ENCODE measurements at regions not wholly inside any gene's neighbourhood (a gene's known extent, or its start where the extent isn't known, plus 50 kb on each side); places are given as distances from the start of the nearest gene placed in this dataset.

GRCh38 chr17:6299275-6299674 is 135.6 kb downstream of the AIPL1 start:
- TF ChIP-seq CTCF (conservative IDR thresholded peaks at IDR 0.05), result no peak
- no peak for TF ChIP-seq ZFX (IDR thresholded peaks at IDR 0.05)

All from C4-2B (cell line).